Astrocyte (in vitro differentiated cells and primary cell): ENCODE measurements at regions not wholly inside any gene's neighbourhood (a gene's known extent, or its start where the extent isn't known, plus 50 kb on each side); places are given as distances from the start of the nearest gene placed in this dataset.

Source experiments
- DNase-seq: peaks from one replicate; pipeline ENCODE4 v3.0.0-alpha.2; 2010; ENCODE audit warnings: low read depth
- FAIRE-seq: peaks from 2 replicates; lab custom pipeline; 2011; peaks lifted over from hg19 to GRCh38; lab: Jason Lieb, UNC
- H2AFZ ChIP-seq: 2 replicates; pipeline ENCODE4 v1.6.0; 2012; ENCODE audit warnings: low read depth, low read length, inconsistent platforms
- H3K27ac ChIP-seq: 2 replicates; pipeline ENCODE4 v1.5.1; 2011; ENCODE audit warnings: low read depth, low read length, inconsistent platforms
- H3K27me3 ChIP-seq: 2 replicates; pipeline ENCODE4 v1.6.0; 2011; ENCODE audit warnings: low read length, inconsistent platforms; ENCODE audit not compliant: insufficient read depth
- H3K36me3 ChIP-seq: 2 replicates; pipeline ENCODE4 v1.5.1; 2011; ENCODE audit warnings: low read length, inconsistent platforms; ENCODE audit not compliant: insufficient read depth
- H3K4me1 ChIP-seq: 2 replicates; pipeline ENCODE4 v1.5.1; 2011; ENCODE audit warnings: low read length, inconsistent platforms; ENCODE audit not compliant: insufficient read depth
- H3K4me2 ChIP-seq: 2 replicates; pipeline ENCODE4 v1.6.0; 2012; ENCODE audit warnings: low read length, inconsistent platforms
- H3K4me3 ChIP-seq: 2 replicates; pipeline ENCODE4 v1.5.1; 2011; ENCODE audit warnings: low read depth, mild to moderate bottlenecking, low read length, inconsistent platforms; ENCODE audit not compliant: insufficient read depth
- H3K79me2 ChIP-seq: 2 replicates; pipeline ENCODE4 v1.6.0; 2012; ENCODE audit warnings: mild to moderate bottlenecking, low read length, inconsistent platforms; ENCODE audit not compliant: insufficient read depth
- H3K9ac ChIP-seq: 2 replicates; pipeline ENCODE4 v1.6.0; 2012; ENCODE audit warnings: mild to moderate bottlenecking, low read length, inconsistent platforms
- H3K9me3 ChIP-seq: 2 replicates; pipeline ENCODE4 v1.5.1; 2012; ENCODE audit warnings: low read depth, mild to moderate bottlenecking, low read length, inconsistent platforms; ENCODE audit not compliant: insufficient read depth
- H4K20me1 ChIP-seq: 2 replicates; pipeline ENCODE4 v1.6.0; 2012; ENCODE audit warnings: low read length, inconsistent platforms; ENCODE audit not compliant: insufficient read depth
- H3K27ac Mint-ChIP-seq: one replicate; pipeline ENCODE4 v1.8.0; 2021; ENCODE audit warnings: mild to moderate bottlenecking, mixed read lengths; ENCODE audit not compliant: unreplicated experiment
- H3K27me3 Mint-ChIP-seq: one replicate; pipeline ENCODE4 v1.8.0; 2021; ENCODE audit warnings: low read depth, mixed read lengths; ENCODE audit not compliant: unreplicated experiment
- H3K36me3 Mint-ChIP-seq: one replicate; pipeline ENCODE4 v1.8.0; 2021; ENCODE audit warnings: low read depth, mixed read lengths; ENCODE audit not compliant: unreplicated experiment
- H3K4me1 Mint-ChIP-seq: one replicate; pipeline ENCODE4 v1.8.0; 2021; ENCODE audit warnings: low read depth, mixed read lengths; ENCODE audit not compliant: unreplicated experiment
- H3K4me3 Mint-ChIP-seq: one replicate; pipeline ENCODE4 v1.8.0; 2021; ENCODE audit warnings: mild to moderate bottlenecking, moderate library complexity, mixed read lengths; ENCODE audit not compliant: unreplicated experiment
- H3K9me3 Mint-ChIP-seq: one replicate; pipeline ENCODE4 v1.8.0; 2021; ENCODE audit warnings: mild to moderate bottlenecking, mixed read lengths; ENCODE audit not compliant: unreplicated experiment
- EZH2 ChIP-seq: IDR thresholded peaks from 2 replicates; pipeline ENCODE4 v1.6.1; 2012; ENCODE audit warnings: mild to moderate bottlenecking, low read length, inconsistent platforms; ENCODE audit not compliant: insufficient read depth
- TF ChIP-seq, protein P1 (sequence below): IDR thresholded peaks from 2 replicates; pipeline ENCODE4 v1.5.1; 2011; ENCODE audit warnings: low read depth, mild to moderate bottlenecking, inconsistent platforms, low read length, moderate library complexity; ENCODE audit not compliant: insufficient read depth

- no peaks in the 10 kb centered on the region for H3K27me3 ChIP-seq
- no peaks in the 10 kb centered on the region for H3K4me1 ChIP-seq
- Mint-ChIP-seq H3K4me3 (no peak overlapping the region), H3K27me3 (peaks cover 42% of the 10 kb centered on the region), H3K27ac (no peak overlapping the region), H3K4me1 (no peaks in the 10 kb centered on the region), H3K9me3 (peaks cover 10% of the 10 kb centered on the region), H3K36me3 (peaks cover 2% of the 10 kb centered on the region)
- no peak overlapping the region for H3K4me3 ChIP-seq
- H3K4me2 ChIP-seq, result no peak overlapping the region
- H3K27ac ChIP-seq, result no peak overlapping the region
- no peak for DNase-seq
- no peak for TF ChIP-seq EZH2
- TF ChIP-seq, protein P1, sequence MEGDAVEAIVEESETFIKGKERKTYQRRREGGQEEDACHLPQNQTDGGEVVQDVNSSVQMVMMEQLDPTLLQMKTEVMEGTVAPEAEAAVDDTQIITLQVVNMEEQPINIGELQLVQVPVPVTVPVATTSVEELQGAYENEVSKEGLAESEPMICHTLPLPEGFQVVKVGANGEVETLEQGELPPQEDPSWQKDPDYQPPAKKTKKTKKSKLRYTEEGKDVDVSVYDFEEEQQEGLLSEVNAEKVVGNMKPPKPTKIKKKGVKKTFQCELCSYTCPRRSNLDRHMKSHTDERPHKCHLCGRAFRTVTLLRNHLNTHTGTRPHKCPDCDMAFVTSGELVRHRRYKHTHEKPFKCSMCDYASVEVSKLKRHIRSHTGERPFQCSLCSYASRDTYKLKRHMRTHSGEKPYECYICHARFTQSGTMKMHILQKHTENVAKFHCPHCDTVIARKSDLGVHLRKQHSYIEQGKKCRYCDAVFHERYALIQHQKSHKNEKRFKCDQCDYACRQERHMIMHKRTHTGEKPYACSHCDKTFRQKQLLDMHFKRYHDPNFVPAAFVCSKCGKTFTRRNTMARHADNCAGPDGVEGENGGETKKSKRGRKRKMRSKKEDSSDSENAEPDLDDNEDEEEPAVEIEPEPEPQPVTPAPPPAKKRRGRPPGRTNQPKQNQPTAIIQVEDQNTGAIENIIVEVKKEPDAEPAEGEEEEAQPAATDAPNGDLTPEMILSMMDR, result no peak
- H4K20me1 ChIP-seq, result no peaks in the 10 kb centered on the region
- no peaks in the 10 kb centered on the region for H3K79me2 ChIP-seq
- no peak overlapping the region for H3K9ac ChIP-seq
- peaks cover 6% of the 10 kb centered on the region for H3K9me3 ChIP-seq
- no peaks in the 10 kb centered on the region for H3K36me3 ChIP-seq
- no peak for FAIRE-seq
- no peak overlapping the region for H2AFZ ChIP-seq
These were observed 140.3 kb downstream of the BRD1 start for GRCh38 chr22:49687333-49687732.

DNA sequence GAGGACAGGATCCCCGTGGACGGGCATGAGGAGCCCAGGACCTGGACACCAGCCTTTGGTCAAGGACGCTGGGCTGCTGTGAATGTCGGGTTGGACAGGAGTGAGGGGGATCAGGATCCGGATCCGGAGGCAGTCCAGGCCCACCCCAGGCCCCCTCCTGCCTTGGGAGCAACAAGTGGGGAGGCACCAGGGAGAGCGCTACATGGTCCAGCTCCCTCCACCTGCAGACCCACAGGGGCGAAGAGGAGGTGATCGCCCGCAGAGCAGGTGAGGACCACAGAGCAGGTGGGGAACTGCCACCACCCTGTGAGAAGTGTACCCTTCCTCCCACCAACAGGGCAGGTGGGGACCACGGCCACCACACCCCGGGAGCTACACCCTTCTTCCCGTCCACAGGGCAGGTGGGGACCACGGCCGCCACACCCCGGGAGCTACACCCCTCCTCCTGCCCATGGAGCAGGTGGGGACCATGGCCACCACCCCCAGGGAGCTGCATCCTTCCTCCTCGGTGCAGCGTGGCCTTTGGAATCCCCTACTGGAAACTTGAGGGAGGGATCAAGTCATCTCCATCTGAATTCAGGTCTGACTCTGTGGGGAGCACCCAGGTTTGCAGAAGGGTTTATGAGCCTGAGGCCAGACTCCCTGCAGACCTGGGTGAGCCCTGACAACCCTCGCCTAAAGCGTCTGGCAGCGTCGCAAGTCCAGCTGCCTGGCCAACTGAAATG lies 141.0 kb downstream of the BRD1 start:
- DNase-seq (no peak), FAIRE-seq (no peak)
- no peak overlapping the region for H2AFZ ChIP-seq
- H3K4me3 ChIP-seq, result no peak overlapping the region
- H3K9me3 Mint-ChIP-seq, result peaks cover 10% of the 10 kb centered on the region
- H3K4me2 ChIP-seq, result no peak overlapping the region
- H3K27me3 ChIP-seq, result no peaks in the 10 kb centered on the region
- no peak overlapping the region for H3K27ac ChIP-seq
- no peaks in the 10 kb centered on the region for H4K20me1 ChIP-seq
- H3K27me3 Mint-ChIP-seq, result peaks cover 42% of the 10 kb centered on the region
- H3K36me3 Mint-ChIP-seq, result peaks cover 2% of the 10 kb centered on the region
- TF ChIP-seq, protein P1, result no peak
- no peak for TF ChIP-seq EZH2
- no peaks in the 10 kb centered on the region for H3K79me2 ChIP-seq
- no peaks in the 10 kb centered on the region for H3K36me3 ChIP-seq
- H3K4me1 Mint-ChIP-seq, result no peaks in the 10 kb centered on the region
- no peak overlapping the region for H3K27ac Mint-ChIP-seq
- H3K9me3 ChIP-seq, result peaks cover 6% of the 10 kb centered on the region
- H3K4me3 Mint-ChIP-seq, result no peak overlapping the region
- H3K9ac ChIP-seq, result no peak overlapping the region
- H3K4me1 ChIP-seq, result no peaks in the 10 kb centered on the region

DNA sequence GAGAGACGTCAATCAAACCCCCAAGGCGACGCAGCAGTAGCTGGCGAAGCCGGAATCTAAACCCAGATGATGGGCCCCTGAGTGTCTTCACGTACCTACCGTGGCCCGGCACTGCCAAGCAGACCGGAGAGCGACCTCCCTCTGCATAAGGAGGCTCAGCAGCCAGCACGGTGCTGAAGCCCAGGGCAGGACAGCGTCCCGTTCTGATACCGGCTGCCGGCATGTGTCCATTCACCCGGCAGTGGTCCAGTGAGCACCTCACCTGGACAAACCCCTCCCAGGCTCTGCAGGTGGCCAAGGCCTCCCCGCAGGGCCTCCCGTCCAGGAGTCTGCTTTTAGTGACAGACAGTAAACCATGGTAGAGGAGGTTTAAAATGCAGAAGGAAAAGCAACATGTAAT lies 142.0 kb downstream of the BRD1 start:
- Histone ChIP-seq H3K27me3 (no peaks in the 10 kb centered on the region), H3K36me3 (no peaks in the 10 kb centered on the region), H3K4me2 (no peak overlapping the region), H3K4me1 (no peaks in the 10 kb centered on the region), H3K27ac (no peak overlapping the region), H3K9me3 (no peaks in the 10 kb centered on the region), H3K4me3 (no peak overlapping the region), H4K20me1 (no peaks in the 10 kb centered on the region), H3K79me2 (no peaks in the 10 kb centered on the region), H2AFZ (no peak overlapping the region), H3K9ac (no peak overlapping the region)
- peaks cover 2% of the 10 kb centered on the region for H3K36me3 Mint-ChIP-seq
- DNase-seq (no peak), FAIRE-seq (no peak)
- no peak overlapping the region for H3K4me3 Mint-ChIP-seq
- TF ChIP-seq, protein P1, result no peak
- no peak for TF ChIP-seq EZH2
- H3K9me3 Mint-ChIP-seq, result peaks cover 5% of the 10 kb centered on the region
- H3K27ac Mint-ChIP-seq, result no peak overlapping the region
- H3K4me1 Mint-ChIP-seq, result no peaks in the 10 kb centered on the region
- peaks cover 38% of the 10 kb centered on the region for H3K27me3 Mint-ChIP-seq
